GM19043 (cell line): ENCODE measurements at regions not wholly inside any gene's neighbourhood (a gene's known extent, or its start where the extent isn't known, plus 50 kb on each side); places are given as distances from the start of the nearest gene placed in this dataset.

Experiments used
- ATAC-seq: cut with Tn5 transposase; IDR thresholded peaks from one replicate; pipeline ENCODE4 v1.9.1; 2021; ENCODE audit warnings: low read depth; ENCODE audit not compliant: unreplicated experiment

DNA sequence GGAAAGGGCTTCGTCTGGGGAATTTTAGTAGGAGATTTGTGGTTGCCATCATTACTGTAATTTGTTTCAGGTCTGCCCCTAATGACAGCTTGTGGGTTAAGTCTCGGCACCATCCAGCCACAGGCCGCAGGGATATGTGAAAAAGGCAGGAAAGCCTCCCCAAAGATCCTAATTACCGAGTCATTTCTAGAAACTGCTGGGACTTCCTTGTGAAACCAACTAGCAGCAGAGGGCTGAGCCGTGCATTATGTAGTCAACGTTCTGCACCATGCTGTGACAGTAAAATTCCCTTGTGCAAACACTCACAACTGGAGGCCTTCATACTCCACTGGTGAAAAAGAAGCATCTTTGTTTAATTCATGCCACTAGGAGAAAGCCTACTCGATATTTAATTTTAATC, 230.3 kb downstream of the MPDZ start:
- no peak for ATAC-seq

DNA sequence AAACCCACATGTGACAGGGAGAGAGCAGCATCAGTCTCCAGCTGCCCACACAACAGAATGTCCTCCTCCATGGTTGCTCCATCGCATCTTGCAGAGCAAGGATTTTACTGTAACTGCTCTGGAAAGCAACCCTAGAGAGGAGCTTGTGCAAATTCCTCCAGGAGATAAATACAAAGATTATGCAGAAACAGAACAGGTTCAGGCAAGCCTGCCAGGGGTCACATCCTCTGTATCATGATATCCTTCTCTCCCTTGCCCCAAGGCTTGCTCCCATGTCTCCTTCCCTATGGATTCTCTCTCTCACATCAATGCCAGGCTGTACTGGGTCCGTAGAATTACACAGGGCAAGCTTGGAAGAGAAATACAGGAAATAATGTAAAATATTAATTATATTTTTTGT, 226.0 kb downstream of the MPDZ start:
- no peak for ATAC-seq

- ATAC-seq, result no peak
Measured at GRCh38 chr9:13054389-13054788, 225.1 kb downstream of the MPDZ start.
